ENCODE measurements at regions not wholly inside any gene's neighbourhood (a gene's known extent, or its start where the extent isn't known, plus 50 kb on each side); places are given as distances from the start of the nearest gene placed in this dataset.

DNA sequence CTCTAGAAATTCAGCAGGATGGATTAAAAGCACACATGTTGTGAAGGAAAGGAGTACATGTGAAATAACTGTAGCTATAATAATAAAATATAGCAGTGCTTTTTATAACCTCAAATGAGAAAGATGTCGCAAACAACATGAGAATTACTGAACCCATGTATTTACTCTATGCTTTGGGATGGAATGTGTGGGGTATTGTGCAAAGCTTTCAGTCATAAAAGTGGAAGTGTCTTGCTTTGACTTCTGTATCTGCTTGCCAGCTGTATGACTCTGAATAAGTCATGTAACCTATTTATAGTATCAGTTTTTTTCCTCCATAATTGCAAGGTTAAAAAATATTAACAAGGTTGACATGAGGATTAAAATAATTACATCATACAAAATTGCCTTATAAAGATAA, 519.3 kb upstream of the CADM2 start:
- DNase-seq (ENCODE audit: low spot score), result no peak

GRCh38 chr3:84440291-84440690, 518.5 kb upstream of the CADM2 start:
- DNase-seq (ENCODE audit: low spot score), result no peak

DNA sequence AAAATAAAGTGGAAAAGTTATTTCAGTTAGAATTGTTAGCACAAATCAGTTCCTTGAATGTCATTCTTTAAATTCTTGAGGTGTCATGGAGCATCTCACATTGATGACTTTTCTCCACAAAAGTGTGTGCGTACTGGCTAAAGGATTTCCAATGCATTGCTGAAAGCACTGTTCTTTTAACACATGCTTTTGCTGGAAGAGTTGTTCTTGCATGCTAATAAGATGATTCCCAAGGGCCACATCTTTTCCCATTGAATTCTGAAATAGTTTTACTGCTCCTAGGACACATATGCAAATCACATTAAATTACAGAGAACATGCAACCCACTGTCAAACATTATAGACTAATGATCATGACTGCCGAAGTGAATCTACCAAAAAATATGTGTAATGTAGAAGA, 516.3 kb upstream of the CADM2 start:
- DNase-seq (ENCODE audit: low spot score), result no peak

GRCh38 chr3:84444726-84445521, 513.9 kb upstream of the CADM2 start:
- DNase-seq (ENCODE audit: low spot score), result no peak

GRCh38 chr3:84487296-84487695, 471.5 kb upstream of the CADM2 start:
- no peak for DNase-seq (ENCODE audit: low spot score)

DNA sequence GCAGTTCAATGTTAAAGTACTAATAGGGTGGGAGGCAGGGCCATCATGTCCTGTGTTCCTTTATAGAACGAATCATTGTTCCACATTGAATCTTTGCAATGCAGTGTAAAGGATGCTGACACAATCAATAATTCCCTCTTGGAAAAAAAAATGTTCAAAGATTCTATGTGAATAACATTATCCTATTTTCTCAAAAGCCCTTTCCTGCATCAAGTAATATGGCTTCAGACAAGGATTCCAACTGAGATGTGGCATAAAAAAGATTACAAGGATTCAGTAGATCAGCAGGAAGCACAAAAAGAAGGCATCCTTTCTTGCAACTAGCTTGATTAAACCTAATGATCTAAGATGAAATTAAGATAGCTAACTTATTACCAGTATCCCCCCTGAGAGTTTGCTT, 454.0 kb upstream of the CADM2 start:
- no peak for DNase-seq (ENCODE audit: low spot score)

GRCh38 chr3:84510007-84510406, 448.8 kb upstream of the CADM2 start:
- no peak for DNase-seq (ENCODE audit: low spot score)

- DNase-seq (ENCODE audit: low spot score), result no peak
Observed at GRCh38 chr3:84522893-84523292, 435.9 kb upstream of the CADM2 start.

- no peak for DNase-seq (ENCODE audit: low spot score)
Observed at GRCh38 chr3:84536916-84537315, 421.9 kb upstream of the CADM2 start.

GRCh38 chr3:84538597-84538996, 420.2 kb upstream of the CADM2 start:
- DNase-seq (ENCODE audit: low spot score), result no peak

DNA sequence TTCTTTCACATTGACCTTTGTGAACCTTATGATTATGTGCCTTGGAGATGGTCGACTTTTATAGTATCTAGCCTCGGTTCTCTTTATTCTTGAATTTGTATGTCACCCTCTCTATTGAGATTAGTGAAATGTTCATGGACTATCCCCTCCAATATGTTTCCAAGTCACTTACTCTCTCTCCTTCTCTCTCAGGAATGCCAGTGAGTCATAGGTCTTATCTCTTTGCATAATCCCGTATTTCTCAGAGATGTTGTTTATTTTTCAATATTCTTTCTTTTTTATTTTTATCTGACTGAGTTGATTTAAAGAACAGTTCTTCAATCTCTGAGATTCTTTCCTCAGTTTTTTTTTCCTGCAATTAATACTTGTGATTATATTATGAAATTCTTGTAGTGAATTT, 411.6 kb upstream of the CADM2 start:
- DNase-seq (ENCODE audit: low spot score), result no peak

GRCh38 chr3:84547971-84548970, 410.5 kb upstream of the CADM2 start:
- peak; percentile 35 for DNase-seq (ENCODE audit: low spot score)

- no peak for DNase-seq (ENCODE audit: low spot score)
Observed at GRCh38 chr3:84555629-84556028, 403.2 kb upstream of the CADM2 start.

GRCh38 chr3:84566256-84566655, 392.5 kb upstream of the CADM2 start:
- DNase-seq (ENCODE audit: low spot score), result no peak

DNA sequence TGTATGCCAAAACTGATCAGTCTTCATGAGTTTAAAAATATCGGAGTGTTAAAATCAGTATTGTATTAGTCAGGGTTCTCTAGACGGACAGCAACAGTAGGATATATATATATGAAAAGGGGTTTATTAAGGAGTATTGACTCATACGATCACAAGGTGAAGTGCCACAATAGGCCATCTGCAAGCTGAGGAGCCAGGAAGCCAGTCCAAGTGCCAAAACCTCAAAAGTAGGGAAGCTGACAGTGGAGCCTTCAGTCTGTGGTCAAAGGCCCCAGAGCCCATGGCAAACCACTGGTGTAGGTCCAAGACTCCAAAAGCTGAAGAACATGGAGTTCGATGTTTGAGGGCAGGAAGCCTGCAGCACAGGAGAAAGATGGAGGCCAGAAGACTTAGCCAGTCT, 391.0 kb upstream of the CADM2 start:
- no peak for DNase-seq (ENCODE audit: low spot score)

DNA sequence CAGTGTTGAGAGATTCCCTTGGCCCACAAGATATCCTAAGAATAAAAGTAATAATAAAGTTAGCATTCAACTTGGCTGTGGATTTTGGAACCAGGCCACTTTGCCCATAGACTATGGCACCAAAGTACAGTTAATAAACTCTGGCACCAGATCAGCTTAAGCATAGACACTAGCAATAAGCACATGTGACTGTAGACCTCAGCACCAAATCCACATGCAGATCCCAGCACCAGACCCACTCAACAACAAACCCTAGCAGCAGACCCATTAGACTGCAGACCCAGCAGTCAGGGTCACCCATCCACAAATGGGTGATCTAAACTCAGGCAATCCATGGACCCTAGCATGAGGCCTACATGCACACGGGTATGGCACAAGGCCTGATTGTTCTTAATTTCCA, 384.8 kb upstream of the CADM2 start:
- no peak for DNase-seq (ENCODE audit: low spot score)

GRCh38 chr3:84586427-84586826, 372.4 kb upstream of the CADM2 start:
- no peak for DNase-seq (ENCODE audit: low spot score)

- no peak for DNase-seq (ENCODE audit: low spot score)
Observed at GRCh38 chr3:84600703-84601225, 358.0 kb upstream of the CADM2 start.

GRCh38 chr3:84601303-84601702, 357.5 kb upstream of the CADM2 start:
- DNase-seq (ENCODE audit: low spot score), result no peak

GRCh38 chr3:84621823-84622222, 337.0 kb upstream of the CADM2 start:
- DNase-seq (ENCODE audit: low spot score), result no peak

- DNase-seq (ENCODE audit: low spot score), result no peak
Observed at GRCh38 chr3:84634668-84635067, 324.1 kb upstream of the CADM2 start.

GRCh38 chr3:84637272-84637671, 321.5 kb upstream of the CADM2 start:
- no peak for DNase-seq (ENCODE audit: low spot score)

DNA sequence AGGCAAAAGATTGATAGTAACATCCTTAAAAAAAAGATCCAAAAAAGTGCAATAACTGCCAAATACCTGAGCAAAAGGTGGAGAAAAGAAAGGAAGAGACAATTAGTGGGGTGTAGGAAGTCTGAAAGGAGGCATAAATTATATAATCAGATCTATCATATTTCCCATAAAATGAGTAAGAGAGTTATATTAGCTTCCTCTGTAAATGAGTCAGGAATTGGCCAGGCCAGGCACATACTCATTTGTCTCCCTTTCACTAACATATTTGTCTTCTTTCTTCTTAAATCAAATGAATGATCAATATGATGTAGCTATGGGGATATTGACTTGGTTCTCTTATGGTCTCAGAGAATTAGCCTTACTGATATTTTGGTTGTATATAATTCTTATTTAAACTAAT, 292.3 kb upstream of the CADM2 start:
- no peak for DNase-seq (ENCODE audit: low spot score)
